GM21723 (cell line): ENCODE measurements at regions not wholly inside any gene's neighbourhood (a gene's known extent, or its start where the extent isn't known, plus 50 kb on each side); places are given as distances from the start of the nearest gene placed in this dataset.
A peak's percentile ranks its signal among the peaks of the same experiment; 100 is the strongest.

Source experiments
- ATAC-seq: cut with Tn5 transposase; IDR thresholded peaks from one replicate; pipeline ENCODE4 v1.9.1; 2021; ENCODE audit warnings: mild to moderate bottlenecking, moderate library complexity; ENCODE audit not compliant: unreplicated experiment

- ATAC-seq = no peak
Measured at GRCh38 chr14:38904959-38905358, 198.1 kb downstream of the SEC23A start.

- no peak for ATAC-seq
Measured at GRCh38 chr14:38901791-38902190, 201.2 kb downstream of the SEC23A start.

DNA sequence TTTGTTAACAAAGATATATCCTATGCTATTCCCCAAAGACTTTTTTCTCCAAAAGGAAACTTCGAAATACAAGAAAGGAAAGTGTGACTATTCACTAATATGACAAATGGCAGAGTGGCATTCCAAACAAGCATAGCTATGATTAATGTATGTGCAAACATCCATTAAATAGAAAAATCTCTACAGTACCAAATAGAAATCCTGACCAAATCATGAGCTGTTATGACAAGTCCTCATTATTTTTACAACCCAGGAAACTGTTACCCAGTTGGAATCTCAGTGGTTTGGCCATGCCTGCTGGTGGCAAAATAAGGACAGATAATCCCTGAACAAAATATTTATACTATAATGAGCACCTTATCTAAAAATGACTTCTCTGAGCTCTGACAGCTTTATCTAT, 202.1 kb downstream of the SEC23A start:
- ATAC-seq = no peak

DNA sequence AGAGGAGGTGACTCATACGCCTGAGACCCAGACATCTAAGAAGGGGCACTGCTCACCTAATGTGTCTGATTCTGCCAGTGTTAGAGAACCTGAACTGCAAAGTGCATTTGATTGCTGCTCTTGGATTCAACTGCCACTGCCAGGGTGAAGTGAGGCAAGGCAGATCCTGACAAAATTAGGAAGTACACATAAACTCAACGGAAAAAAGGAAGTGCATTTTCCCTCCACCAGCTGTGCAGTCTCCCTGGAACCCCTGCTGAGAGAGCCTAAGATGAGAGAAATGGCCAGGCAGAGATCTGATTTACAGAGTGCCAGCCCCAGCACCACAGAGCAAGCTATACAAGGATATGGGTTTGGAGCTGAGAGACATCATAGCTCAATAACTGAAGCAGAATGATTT, 215.3 kb downstream of the SEC23A start:
- ATAC-seq = no peak

- ATAC-seq = no peak
Measured at GRCh38 chr14:38884109-38884508, 218.9 kb downstream of the SEC23A start.

- no peak for ATAC-seq
Measured at GRCh38 chr14:38883127-38883526, 219.9 kb downstream of the SEC23A start.

- ATAC-seq = no peak
Measured at GRCh38 chr14:38882533-38882932, 220.5 kb downstream of the SEC23A start.

GRCh38 chr14:38880643-38881524, 222.2 kb downstream of the SEC23A start:
- no peak for ATAC-seq

DNA sequence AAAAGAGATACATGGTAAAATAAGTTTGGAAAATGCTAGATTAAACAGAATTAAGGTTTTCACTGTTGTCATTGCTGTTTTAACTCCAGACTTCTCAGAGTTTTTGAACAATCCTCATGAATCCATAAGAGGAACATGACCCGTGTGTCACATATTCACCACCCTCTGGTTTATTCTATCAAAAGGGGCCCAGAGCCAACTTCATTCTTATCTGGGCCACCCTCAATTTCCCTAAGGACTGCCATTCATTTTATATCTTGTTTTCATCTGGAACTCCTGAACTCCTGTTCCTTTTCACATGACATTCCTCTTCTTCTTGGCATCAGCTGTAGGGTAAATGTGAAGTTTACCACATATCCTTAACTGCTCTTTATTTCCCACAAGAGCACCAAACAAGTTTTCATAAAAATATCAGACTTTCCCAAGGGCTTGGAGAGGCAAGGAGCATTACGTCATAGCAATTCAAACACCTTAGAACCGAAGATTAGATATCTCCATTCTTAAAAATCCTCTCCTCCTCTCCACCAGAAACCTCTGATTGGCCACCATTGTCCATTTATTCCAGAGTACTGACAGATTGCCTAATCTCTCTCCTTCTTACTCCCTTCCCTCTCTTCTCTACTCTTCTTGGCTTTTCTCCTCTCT, 225.2 kb downstream of the SEC23A start:
- ATAC-seq = no peak

- no peak for ATAC-seq
Measured at GRCh38 chr14:38874721-38875120, 228.3 kb downstream of the SEC23A start.

GRCh38 chr14:38873941-38874612, 229.0 kb downstream of the SEC23A start:
- no peak for ATAC-seq

GRCh38 chr14:38870296-38870836, 232.7 kb downstream of the SEC23A start:
- no peak for ATAC-seq

DNA sequence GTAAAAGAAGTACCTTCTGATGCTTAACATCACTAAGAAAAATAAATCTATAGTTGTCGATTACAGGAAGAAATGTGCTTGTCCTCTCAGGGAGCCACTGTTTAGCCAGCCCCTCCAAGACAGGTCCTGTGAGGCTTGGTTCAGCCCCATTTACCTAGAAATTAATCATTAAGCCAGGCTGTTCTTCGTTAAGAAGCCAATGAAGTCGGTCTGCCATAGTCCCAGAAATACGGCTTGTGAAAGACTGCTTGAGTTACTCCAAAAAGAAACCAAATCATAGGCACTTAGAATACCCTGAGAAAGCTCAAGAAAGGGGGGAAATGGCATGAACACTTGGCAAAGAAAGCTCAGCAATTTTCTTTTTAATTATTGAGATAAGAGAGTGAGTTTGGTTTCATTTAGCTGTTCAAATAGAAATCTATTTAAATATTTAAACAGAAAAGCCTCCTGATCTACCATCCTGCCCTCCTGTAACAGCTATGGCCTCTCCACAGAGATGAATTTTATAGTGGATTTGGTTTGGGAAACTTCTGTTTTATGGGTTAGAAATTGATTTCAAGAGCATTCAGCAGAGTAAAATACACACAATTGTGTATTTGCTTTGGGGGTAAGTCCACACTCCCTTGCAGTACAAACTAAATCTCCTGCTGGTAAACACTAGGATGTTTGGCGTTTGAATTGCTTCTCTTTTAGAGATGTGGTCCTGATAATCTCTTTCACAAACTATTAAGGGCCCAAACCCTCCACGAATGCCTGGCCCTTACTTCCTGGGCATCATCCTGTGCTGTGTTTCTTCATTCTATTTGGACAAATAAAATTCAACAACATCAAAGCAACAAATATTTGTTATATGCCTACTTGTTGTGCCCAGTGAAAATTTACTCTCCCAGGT, 234.4 kb downstream of the SEC23A start:
- no peak for ATAC-seq

- ATAC-seq = peak; percentile 85
Measured at GRCh38 chr14:38867561-38868150, 235.4 kb downstream of the SEC23A start.

GRCh38 chr14:38866461-38866860, 236.6 kb downstream of the SEC23A start:
- no peak for ATAC-seq

- ATAC-seq = no peak
Measured at GRCh38 chr14:38862366-38862765, 240.7 kb downstream of the SEC23A start.

DNA sequence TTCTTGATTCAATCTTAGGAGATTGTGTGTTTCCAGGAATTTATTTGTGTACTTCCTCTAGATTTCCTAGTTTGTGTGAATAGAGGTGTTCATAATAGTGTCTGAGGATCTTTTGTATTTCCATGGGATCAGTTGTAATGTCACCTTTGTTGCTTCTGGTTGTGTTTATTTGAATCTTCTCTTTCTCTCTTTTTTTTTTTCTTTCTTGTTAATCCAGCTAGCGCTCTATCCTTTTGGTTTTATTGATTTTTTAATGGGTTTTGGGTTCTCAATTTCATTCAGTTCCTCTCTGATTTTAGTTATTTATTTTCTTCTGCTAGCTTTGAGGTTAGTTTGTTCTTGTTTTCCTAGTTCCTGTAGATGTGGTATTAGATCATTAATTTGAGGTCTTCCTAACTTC, 242.5 kb downstream of the SEC23A start:
- no peak for ATAC-seq

GRCh38 chr14:38856798-38857197, 246.2 kb downstream of the SEC23A start:
- no peak for ATAC-seq

DNA sequence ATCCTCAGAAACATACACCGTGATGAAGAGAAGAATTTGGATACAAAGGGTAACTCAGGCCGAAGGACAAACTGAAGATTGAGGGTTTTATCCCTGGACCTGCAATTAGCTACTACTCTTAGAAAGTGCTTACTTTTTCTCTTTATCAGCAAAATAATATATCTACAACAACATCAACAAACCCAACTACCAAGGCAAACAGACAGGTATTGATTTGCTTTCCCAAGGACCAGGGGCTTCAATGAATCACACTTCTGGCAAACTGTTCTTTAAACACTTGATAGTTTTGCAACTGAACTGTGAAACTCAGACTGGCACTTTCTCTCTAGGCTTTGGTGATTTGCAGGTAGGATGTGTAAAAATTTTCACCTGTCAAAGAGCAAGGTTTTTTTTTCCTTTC, 247.5 kb downstream of the SEC23A start:
- ATAC-seq = no peak

GRCh38 chr14:38851111-38851510, 251.9 kb downstream of the SEC23A start:
- no peak for ATAC-seq
